Kasumi-1 (cell line): ENCODE measurements at regions not wholly inside any gene's neighbourhood (a gene's known extent, or its start where the extent isn't known, plus 50 kb on each side); places are given as distances from the start of the nearest gene placed in this dataset.
A peak's percentile ranks its signal among the peaks of the same experiment; 100 is the strongest.

Experiments
- DNase-seq, 2 experiments: peaks; one replicate each; lab custom pipeline; 2025; lab: John Stamatoyannopoulos, UW

GRCh38 chrX:95029571-95029970, 1355.6 kb downstream of the FAM133A start:
- no peak for DNase-seq

GRCh38 chrX:95040104-95040503, 1366.1 kb downstream of the FAM133A start:
- no peak for DNase-seq

GRCh38 chrX:95044331-95044730, 1370.3 kb downstream of the FAM133A start:
- DNase-seq, result no peak

- DNase-seq, result no peak
Observed at GRCh38 chrX:95055991-95056390, 1382.0 kb downstream of the FAM133A start.

GRCh38 chrX:95056901-95057300, 1382.9 kb downstream of the FAM133A start:
- no peak for DNase-seq

- no peak for DNase-seq
Observed at GRCh38 chrX:95057341-95057740, 1383.3 kb downstream of the FAM133A start.

- no peak for DNase-seq
Observed at GRCh38 chrX:95058815-95059214, 1384.8 kb downstream of the FAM133A start.

- DNase-seq, result no peak
Observed at GRCh38 chrX:95059909-95060308, 1385.9 kb downstream of the FAM133A start.

- no peak for DNase-seq
Observed at GRCh38 chrX:95063554-95063953, 1389.5 kb downstream of the FAM133A start.

GRCh38 chrX:95065151-95065550, 1391.1 kb downstream of the FAM133A start:
- DNase-seq, result no peak

- DNase-seq, result peak in 1 of 2 experiments; percentile 5
Observed at GRCh38 chrX:95071052-95071451, 1397.0 kb downstream of the FAM133A start.

- DNase-seq, result no peak
Observed at GRCh38 chrX:95071621-95072020, 1397.6 kb downstream of the FAM133A start.

- DNase-seq, result peak in 1 of 2 experiments; percentile 13
Observed at GRCh38 chrX:95076449-95076848, 1402.4 kb downstream of the FAM133A start.

GRCh38 chrX:95101851-95102390, 1427.9 kb downstream of the FAM133A start:
- DNase-seq, result no peak

- no peak for DNase-seq
Observed at GRCh38 chrX:95117556-95117955, 1443.5 kb downstream of the FAM133A start.

GRCh38 chrX:95145848-95146490, 1472.0 kb downstream of the FAM133A start:
- no peak for DNase-seq

- DNase-seq, result no peak
Observed at GRCh38 chrX:95152810-95153209, 1478.8 kb downstream of the FAM133A start.

- no peak for DNase-seq
Observed at GRCh38 chrX:95156566-95156965, 1482.6 kb downstream of the FAM133A start.
